Ectodermal cell (in vitro differentiated cells): ENCODE measurements at regions not wholly inside any gene's neighbourhood (a gene's known extent, or its start where the extent isn't known, plus 50 kb on each side); places are given as distances from the start of the nearest gene placed in this dataset.

ENCODE experiments used
- H3K27ac ChIP-seq: 2 replicates; pipeline ENCODE4 v1.7.0; 2013; ENCODE audit warnings: mild to moderate bottlenecking, low read depth, low read length; ENCODE audit not compliant: insufficient read depth, poor library complexity, severe bottlenecking
- H3K27me3 ChIP-seq: 2 replicates; pipeline ENCODE4 v1.7.0; 2013; ENCODE audit warnings: mild to moderate bottlenecking, low read length; ENCODE audit not compliant: insufficient read depth, control insufficient read depth, poor library complexity, severe bottlenecking
- H3K36me3 ChIP-seq: one replicate; pipeline ENCODE4 v1.7.0; 2013; ENCODE audit warnings: low read length; ENCODE audit not compliant: control insufficient read depth, insufficient read depth
- H3K4me1 ChIP-seq: one replicate; pipeline ENCODE4 v1.7.0; 2013; ENCODE audit warnings: low read length; ENCODE audit not compliant: control insufficient read depth, insufficient read depth
- H3K4me3 ChIP-seq: 2 replicates; pipeline ENCODE4 v1.7.0; 2013; ENCODE audit warnings: low read depth, low read length, control low read depth; ENCODE audit not compliant: insufficient read depth
- H3K9me3 ChIP-seq: 2 replicates; pipeline ENCODE4 v1.7.0; 2013; ENCODE audit warnings: mild to moderate bottlenecking, low read length, moderate library complexity; ENCODE audit not compliant: control insufficient read depth
- WGBS, 2 experiments: methylation state at CpG; one replicate each; pipeline ENCODE4 v1.1.7; 2013; ENCODE audit warnings: missing lambda C conversion rate in 2 of 2; 5-methylcytosine and 5-hydroxymethylcytosine counted together

GRCh38 chr3:197373096-197373495 lies 74.7 kb upstream of the DLG1 start:
- H3K27ac ChIP-seq: no peak overlapping the region
- peaks cover 4% of the 10 kb centered on the region for H3K27me3 ChIP-seq
- 92 to 96% methylated on average over 8 of the region's 8 CpGs for WGBS, 2 experiments
- no peaks in the 10 kb centered on the region for H3K9me3 ChIP-seq
- no peak overlapping the region for H3K4me3 ChIP-seq
- peaks cover 9% of the 10 kb centered on the region for H3K4me1 ChIP-seq
- H3K36me3 ChIP-seq: no peaks in the 10 kb centered on the region

- Histone ChIP-seq H3K27ac (no peak overlapping the region), H3K4me3 (no peak overlapping the region), H3K9me3 (no peaks in the 10 kb centered on the region), H3K36me3 (no peaks in the 10 kb centered on the region), H3K27me3 (peaks cover 4% of the 10 kb centered on the region), H3K4me1 (peaks cover 15% of the 10 kb centered on the region)
- WGBS, 2 experiments: 80 to 85% methylated on average over 7 of the region's 7 CpGs
Measured at GRCh38 chr3:197372047-197372661, 73.7 kb upstream of the DLG1 start.

- Histone ChIP-seq H3K9me3 (no peaks in the 10 kb centered on the region), H3K36me3 (no peaks in the 10 kb centered on the region), H3K27ac (no peak overlapping the region), H3K4me1 (peaks cover 16% of the 10 kb centered on the region), H3K4me3 (no peak overlapping the region), H3K27me3 (peaks cover 4% of the 10 kb centered on the region)
- 81 to 85% methylated on average over 1 of the region's 1 CpG for WGBS, 2 experiments
Measured at GRCh38 chr3:197371591-197372046, 73.2 kb upstream of the DLG1 start.

- peaks cover 20% of the 10 kb centered on the region for H3K27me3 ChIP-seq
- 87 to 90% methylated on average over 1 to 2 of the region's 2 CpGs for WGBS, 2 experiments
- no peaks in the 10 kb centered on the region for H3K36me3 ChIP-seq
- no peak overlapping the region for H3K4me3 ChIP-seq
- H3K4me1 ChIP-seq: peaks cover 16% of the 10 kb centered on the region
- H3K9me3 ChIP-seq: no peaks in the 10 kb centered on the region
- no peak overlapping the region for H3K27ac ChIP-seq
Measured at GRCh38 chr3:197369545-197369944, 71.1 kb upstream of the DLG1 start.

GRCh38 chr3:197368821-197369220 lies 70.4 kb upstream of the DLG1 start:
- H3K4me1 ChIP-seq: peaks cover 21% of the 10 kb centered on the region
- peaks cover 21% of the 10 kb centered on the region for H3K27me3 ChIP-seq
- H3K27ac ChIP-seq: no peak overlapping the region
- 80 to 86% methylated on average over 4 of the region's 4 CpGs for WGBS, 2 experiments
- H3K4me3 ChIP-seq: no peak overlapping the region
- no peaks in the 10 kb centered on the region for H3K9me3 ChIP-seq
- no peaks in the 10 kb centered on the region for H3K36me3 ChIP-seq

GRCh38 chr3:197368330-197368729 lies 69.9 kb upstream of the DLG1 start:
- Histone ChIP-seq H3K4me3 (no peak overlapping the region), H3K4me1 (peaks cover 25% of the 10 kb centered on the region), H3K27me3 (peaks cover 21% of the 10 kb centered on the region), H3K36me3 (no peaks in the 10 kb centered on the region), H3K9me3 (no peaks in the 10 kb centered on the region), H3K27ac (no peak overlapping the region)
- 31 to 32% methylated on average over 4 of the region's 4 CpGs for WGBS, 2 experiments

GRCh38 chr3:197367081-197367780 lies 68.8 kb upstream of the DLG1 start:
- no peaks in the 10 kb centered on the region for H3K9me3 ChIP-seq
- 76 to 79% methylated on average over 13 of the region's 13 CpGs for WGBS, 2 experiments
- H3K27ac ChIP-seq: no peak overlapping the region

GRCh38 chr3:197366301-197367044 lies 68.1 kb upstream of the DLG1 start:
- peaks cover 27% of the 10 kb centered on the region for H3K4me1 ChIP-seq
- H3K27me3 ChIP-seq: peaks cover 24% of the 10 kb centered on the region
- no peaks in the 10 kb centered on the region for H3K36me3 ChIP-seq
- H3K27ac ChIP-seq: no peak overlapping the region
- no peak overlapping the region for H3K4me3 ChIP-seq
- 92 to 93% methylated on average over 13 of the region's 13 CpGs for WGBS, 2 experiments
- no peaks in the 10 kb centered on the region for H3K9me3 ChIP-seq

More at GRCh38 chr3:197367081-197367780, 68.8 kb upstream of the DLG1 start:
- peaks cover 21% of the 10 kb centered on the region for H3K27me3 ChIP-seq
- no peak overlapping the region for H3K4me3 ChIP-seq
- peaks cover 27% of the 10 kb centered on the region for H3K4me1 ChIP-seq
- no peaks in the 10 kb centered on the region for H3K36me3 ChIP-seq

- 86 to 94% methylated on average over 4 of the region's 4 CpGs for WGBS, 2 experiments
- Histone ChIP-seq H3K4me3 (no peak overlapping the region), H3K27ac (no peak overlapping the region), H3K4me1 (peaks cover 27% of the 10 kb centered on the region), H3K9me3 (peaks cover 2% of the 10 kb centered on the region), H3K27me3 (peaks cover 23% of the 10 kb centered on the region), H3K36me3 (no peaks in the 10 kb centered on the region)
Measured at GRCh38 chr3:197365586-197365985, 67.2 kb upstream of the DLG1 start.

GRCh38 chr3:197364410-197365071 lies 66.1 kb upstream of the DLG1 start:
- H3K9me3 ChIP-seq: peaks cover 3% of the 10 kb centered on the region
- no peaks in the 10 kb centered on the region for H3K36me3 ChIP-seq
- H3K27ac ChIP-seq: no peak overlapping the region
- 66 to 73% methylated on average over 9 of the region's 9 CpGs for WGBS, 2 experiments
- H3K4me3 ChIP-seq: no peak overlapping the region
- H3K4me1 ChIP-seq: peaks cover 27% of the 10 kb centered on the region
- H3K27me3 ChIP-seq: peaks cover 20% of the 10 kb centered on the region
